ENCODE measurements at regions not wholly inside any gene's neighbourhood (a gene's known extent, or its start where the extent isn't known, plus 50 kb on each side); places are given as distances from the start of the nearest gene placed in this dataset.

DNA sequence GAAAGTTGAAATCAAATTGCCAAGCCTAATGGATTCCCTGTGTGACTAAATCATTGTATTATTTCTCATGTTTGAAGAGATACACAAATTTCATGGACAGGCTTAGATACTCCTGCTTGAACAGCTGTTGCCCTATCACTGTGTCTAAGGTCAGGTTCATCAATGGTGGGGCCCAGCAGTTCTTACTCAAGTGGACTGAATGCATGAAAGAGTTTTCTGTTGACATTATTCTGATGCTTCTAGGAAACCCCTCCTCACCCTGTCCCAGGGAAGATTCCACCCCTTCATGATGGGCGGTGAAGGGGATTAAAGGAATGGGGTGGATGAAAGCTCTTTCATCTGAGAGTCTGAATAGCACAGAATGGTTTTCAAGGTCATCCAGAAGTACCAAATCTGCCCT, 148.8 kb downstream of the INO80D start:
- no peak for DNase-seq (ENCODE audit: low spot score)

GRCh38 chr2:205936446-205936845, 149.5 kb downstream of the INO80D start:
- DNase-seq (ENCODE audit: low spot score), result no peak

GRCh38 chr2:205934443-205934842, 151.5 kb downstream of the INO80D start:
- DNase-seq (ENCODE audit: low spot score), result no peak

DNA sequence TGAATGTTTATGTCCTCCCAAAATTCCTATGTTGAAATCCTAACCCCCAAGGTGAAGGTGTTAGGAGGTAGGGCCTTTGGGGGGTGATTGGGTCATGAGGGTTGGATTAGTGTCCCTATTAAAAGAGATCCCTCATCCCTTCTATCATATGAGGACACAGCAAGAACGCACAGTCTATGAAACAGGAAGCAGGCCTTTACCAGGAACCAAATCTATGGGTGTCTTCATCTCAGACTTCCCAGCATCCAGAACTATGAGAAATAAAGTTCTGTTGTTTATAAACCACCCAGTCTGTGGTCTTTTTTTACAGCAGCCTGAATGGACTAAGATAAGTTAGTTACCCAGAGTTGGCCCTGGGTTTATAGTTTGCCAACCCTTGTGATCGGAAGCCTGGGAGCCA, 153.1 kb downstream of the INO80D start:
- no peak for DNase-seq (ENCODE audit: low spot score)

DNA sequence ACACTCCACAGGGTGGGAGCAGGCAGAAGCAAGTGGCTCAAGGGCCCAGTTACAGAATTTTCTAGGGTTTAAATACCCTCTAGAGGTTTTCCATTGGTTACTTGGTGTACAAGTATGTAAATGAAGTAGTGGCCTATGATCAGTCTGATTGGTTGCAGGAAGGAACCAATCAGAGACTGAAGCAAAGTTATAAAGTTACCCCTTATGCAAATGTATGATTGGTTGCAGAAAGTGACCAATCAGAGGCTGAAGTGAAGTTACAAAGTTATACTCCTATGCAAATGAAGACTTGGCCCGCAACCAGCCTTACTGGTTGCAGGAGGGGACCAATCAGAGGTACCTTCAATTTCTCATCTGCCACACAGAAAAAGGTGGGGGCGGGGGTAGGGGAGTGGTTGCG, 154.6 kb downstream of the INO80D start:
- no peak for DNase-seq (ENCODE audit: low spot score)

- no peak for DNase-seq (ENCODE audit: low spot score)
Measured at GRCh38 chr2:205930209-205930608, 155.8 kb downstream of the INO80D start.

GRCh38 chr2:205929246-205929942, 156.6 kb downstream of the INO80D start:
- no peak for DNase-seq (ENCODE audit: low spot score)

GRCh38 chr2:205925373-205926337, 160.3 kb downstream of the INO80D start:
- peak; percentile 90 for DNase-seq (ENCODE audit: low spot score)

GRCh38 chr2:205924676-205925075, 161.3 kb downstream of the INO80D start:
- DNase-seq (ENCODE audit: low spot score), result no peak

DNA sequence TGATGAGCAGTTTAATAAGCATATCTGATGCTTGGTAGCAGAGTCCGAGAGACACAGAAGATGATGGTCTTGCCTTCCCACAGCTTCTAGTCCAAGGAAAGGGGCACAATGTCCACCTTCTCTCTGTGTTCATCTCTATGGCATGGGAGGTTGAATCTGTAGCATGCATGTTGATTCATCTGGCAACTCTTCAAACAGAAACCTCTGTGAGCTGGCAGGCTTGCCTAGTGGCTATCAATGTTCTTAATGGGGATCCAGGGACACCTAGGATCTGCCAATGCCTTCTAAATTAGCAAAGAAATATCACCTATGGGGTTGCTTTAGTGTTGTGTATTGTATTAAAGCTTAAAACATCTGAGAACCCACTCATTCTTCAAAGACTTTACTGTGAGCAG, 170.8 kb downstream of the INO80D start:
- no peak for DNase-seq (ENCODE audit: low spot score)

DNA sequence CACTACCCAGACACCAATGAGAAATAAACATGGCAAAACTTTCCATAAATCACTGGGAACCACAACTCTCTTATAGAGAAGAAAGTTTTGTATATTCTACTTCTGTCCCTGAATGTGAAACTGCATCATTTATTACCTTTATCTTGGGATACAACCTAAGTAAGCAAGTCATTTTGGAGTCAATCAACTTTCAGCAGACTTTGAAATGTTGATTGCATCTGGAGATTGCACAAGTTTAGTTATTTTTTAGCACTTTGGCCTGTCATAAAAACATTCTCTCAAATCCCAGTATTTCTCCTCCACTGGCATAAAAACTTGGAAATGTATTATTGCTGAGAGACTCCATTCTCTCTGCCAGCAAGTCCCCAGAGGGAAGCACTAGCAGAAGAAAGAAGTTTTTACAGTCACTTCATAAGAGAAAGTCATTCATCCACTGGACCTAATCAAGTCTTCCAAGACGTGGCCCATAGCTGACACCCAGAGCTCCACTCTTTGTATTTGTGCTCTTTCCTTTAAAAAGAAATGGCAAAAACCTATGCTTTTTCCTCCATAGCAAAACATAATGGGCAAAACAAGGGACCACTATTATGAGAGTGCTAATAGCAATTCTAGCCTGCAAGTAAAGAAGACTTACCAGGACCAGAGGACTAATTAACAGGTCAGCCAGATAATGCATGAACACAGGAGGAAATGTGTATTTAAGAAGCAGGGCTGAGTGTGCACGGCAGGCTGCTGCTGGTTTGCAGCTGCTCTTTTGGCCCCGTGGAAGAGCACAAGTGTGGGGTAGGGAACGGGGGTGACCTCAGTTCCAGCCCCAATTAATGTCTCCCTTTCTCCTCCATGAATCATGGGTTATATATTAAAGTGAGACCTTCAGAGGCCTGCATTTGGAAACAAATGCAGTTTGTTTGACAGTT, 171.5 kb downstream of the INO80D start:
- no peak for DNase-seq (ENCODE audit: low spot score)

DNA sequence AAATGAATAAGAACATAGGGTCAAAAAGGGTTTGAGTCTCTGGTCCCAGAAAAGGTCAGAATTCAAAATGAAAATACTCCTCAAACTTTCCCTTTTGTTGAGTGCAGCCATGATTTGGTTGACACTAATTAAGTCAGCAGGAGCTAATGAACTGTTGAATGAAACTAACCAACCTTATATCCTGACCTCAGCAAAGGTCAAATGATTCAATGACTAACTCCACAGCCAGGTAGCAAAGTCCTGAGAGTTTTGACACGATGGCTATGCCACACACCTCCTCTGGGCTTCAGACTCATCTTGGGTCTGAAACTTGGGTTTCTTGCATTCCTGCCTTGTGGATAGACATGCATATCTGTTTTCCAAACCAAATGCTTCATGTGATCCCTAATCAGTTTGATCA, 172.3 kb downstream of the INO80D start:
- DNase-seq (ENCODE audit: low spot score), result no peak

DNA sequence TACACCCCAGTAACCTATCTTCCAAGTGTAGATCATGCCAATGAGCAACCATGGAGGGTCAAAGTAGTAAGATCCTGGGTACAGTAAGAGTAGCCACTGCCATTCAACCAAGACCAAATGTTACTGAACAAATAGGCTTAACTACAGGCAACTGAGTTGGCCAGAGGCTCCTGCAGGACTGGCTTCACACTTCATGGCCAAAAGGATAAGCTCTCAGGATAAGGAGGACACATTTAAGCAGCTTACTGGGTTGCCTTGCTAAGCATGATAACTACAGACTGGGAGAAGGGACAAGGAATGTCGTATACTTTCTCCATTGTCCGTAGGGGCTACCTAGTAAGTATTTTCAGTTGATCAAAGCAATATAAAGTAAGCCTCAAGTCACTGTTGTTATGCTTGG, 174.7 kb downstream of the INO80D start:
- DNase-seq (ENCODE audit: low spot score), result no peak

DNA sequence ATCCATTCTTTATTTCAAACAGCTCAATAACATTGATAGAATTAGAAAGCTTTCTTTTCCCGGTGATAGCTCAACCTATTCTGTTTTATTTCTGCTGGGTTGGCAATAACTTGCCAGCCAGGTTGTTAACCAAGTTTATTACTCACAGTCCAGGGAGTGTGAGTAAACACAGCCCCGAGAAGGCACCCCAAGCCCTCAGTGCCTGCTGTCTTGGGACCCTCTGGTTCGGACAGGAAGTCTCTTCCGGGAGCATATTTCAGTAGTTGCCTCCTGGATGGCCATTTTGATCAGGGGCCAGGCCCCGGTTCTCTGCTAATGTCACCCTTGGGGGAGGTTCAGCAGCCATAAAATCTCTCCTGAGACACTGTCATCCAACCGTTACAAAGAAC, 176.8 kb downstream of the INO80D start:
- no peak for DNase-seq (ENCODE audit: low spot score)

GRCh38 chr2:205908212-205909183, 177.5 kb downstream of the INO80D start:
- no peak for DNase-seq (ENCODE audit: low spot score)

GRCh38 chr2:205906419-205906818, 179.6 kb downstream of the INO80D start:
- no peak for DNase-seq (ENCODE audit: low spot score)

DNA sequence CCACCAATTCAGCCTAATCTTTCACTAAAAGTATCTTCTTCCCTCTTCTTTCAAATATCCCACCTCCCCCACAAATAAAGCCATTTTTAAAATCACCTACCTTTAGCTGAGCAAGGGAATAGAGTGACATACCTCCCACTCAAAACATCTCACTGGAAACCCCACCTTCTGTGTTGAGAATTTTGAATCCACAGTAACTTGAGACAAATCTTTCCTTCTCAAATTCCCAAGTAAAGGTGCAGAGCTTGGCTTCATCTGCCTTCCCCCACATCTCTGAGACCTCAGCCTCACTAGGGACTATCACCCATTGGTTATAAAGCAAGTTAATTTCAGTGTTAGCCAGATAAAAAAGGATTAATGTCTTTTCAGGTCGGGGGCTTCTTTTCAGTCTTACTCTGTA, 180.4 kb downstream of the INO80D start:
- DNase-seq (ENCODE audit: low spot score), result no peak

DNA sequence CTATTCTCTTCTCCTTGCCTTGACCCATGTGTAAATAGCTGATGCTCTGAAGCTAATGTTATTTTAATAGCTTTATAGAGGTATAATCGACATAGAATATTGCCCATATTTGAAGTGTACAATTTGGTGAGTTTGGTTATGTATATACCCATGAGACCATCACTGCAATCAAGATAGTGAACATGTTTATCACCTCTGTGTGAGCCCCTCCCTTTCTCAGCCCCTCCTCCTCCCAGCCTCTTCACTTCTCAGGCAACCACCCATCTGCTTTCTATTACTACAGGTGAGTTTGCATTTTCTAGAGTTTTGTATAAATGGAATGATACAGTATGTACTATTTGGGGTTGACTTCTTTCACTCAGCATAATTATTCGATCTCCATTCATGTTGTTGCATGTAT, 181.1 kb downstream of the INO80D start:
- no peak for DNase-seq (ENCODE audit: low spot score)

- DNase-seq (ENCODE audit: low spot score), result peak; percentile 36
Measured at GRCh38 chr2:205903549-205904129, 182.3 kb downstream of the INO80D start.

GRCh38 chr2:205902900-205903237, 183.1 kb downstream of the INO80D start:
- no peak for DNase-seq (ENCODE audit: low spot score)

Data from D341Med (cell line).